ENCODE measurements at regions not wholly inside any gene's neighbourhood (a gene's known extent, or its start where the extent isn't known, plus 50 kb on each side); places are given as distances from the start of the nearest gene placed in this dataset.
A peak's percentile ranks its signal among the peaks of the same experiment; 100 is the strongest.

DNA sequence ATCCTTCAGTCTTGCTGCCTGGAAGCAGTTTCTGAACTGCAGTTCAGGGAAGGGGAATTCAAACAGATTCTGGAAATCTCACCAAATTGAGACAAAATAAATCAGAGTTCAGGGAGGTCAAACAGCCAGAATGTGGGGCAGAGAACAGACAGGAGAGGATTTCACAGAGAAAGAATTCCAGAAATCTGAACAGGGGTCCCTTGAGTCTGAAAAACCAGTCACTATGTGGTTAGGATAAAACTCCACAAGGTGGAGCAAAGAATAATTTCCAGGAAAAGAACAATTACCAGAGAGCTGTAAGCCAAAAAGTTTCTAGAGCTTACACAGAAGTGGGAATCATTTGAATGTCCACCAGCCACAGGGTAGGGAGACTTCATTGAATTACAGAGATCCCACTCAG, 84.7 kb downstream of the URB2 start:
- CTCF ChIA-PET = interaction anchor here (1.4 to 1.6 kb wide), 2 partner anchors 13 to 599 kb away, joined by 3 read pairs; no protein-coding TSS in a partner anchor
- DNase-seq (ENCODE audit: low read depth) = no peak
- POLR2A ChIA-PET = no interaction called here
- no peaks in the 10 kb centered on the region for H3K27me3 ChIP-seq (ENCODE audit: control insufficient read depth, insufficient read depth, low read length)
- TF ChIP-seq, protein P1, sequence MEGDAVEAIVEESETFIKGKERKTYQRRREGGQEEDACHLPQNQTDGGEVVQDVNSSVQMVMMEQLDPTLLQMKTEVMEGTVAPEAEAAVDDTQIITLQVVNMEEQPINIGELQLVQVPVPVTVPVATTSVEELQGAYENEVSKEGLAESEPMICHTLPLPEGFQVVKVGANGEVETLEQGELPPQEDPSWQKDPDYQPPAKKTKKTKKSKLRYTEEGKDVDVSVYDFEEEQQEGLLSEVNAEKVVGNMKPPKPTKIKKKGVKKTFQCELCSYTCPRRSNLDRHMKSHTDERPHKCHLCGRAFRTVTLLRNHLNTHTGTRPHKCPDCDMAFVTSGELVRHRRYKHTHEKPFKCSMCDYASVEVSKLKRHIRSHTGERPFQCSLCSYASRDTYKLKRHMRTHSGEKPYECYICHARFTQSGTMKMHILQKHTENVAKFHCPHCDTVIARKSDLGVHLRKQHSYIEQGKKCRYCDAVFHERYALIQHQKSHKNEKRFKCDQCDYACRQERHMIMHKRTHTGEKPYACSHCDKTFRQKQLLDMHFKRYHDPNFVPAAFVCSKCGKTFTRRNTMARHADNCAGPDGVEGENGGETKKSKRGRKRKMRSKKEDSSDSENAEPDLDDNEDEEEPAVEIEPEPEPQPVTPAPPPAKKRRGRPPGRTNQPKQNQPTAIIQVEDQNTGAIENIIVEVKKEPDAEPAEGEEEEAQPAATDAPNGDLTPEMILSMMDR (IDR thresholded peaks at IDR 0.05; ENCODE audit: insufficient read depth, low read depth, low read length) = no peak
- H3K4me3 ChIP-seq (ENCODE audit: low read depth, low read length) = no peak overlapping the region
- H3K36me3 ChIP-seq (ENCODE audit: control insufficient read depth, insufficient read depth, low read length) = no peaks in the 10 kb centered on the region

- H3K4me3 ChIP-seq (ENCODE audit: low read depth, low read length) = no peak overlapping the region
- ChIA-PET CTCF (interaction anchor here (1.1 to 2.5 kb wide), 4 partner anchors 14 to 591 kb away, joined by 3 to 7 read pairs (median 4); no protein-coding TSS in a partner anchor), POLR2A (no interaction called here)
- H3K27me3 ChIP-seq (ENCODE audit: control insufficient read depth, insufficient read depth, low read length) = no peaks in the 10 kb centered on the region
- TF ChIP-seq, protein P1 (IDR thresholded peaks at IDR 0.05; ENCODE audit: insufficient read depth, low read depth, low read length) = no peak
- DNase-seq (ENCODE audit: low read depth) = no peak
- no peaks in the 10 kb centered on the region for H3K36me3 ChIP-seq (ENCODE audit: control insufficient read depth, insufficient read depth, low read length)
Observed at GRCh38 chr1:229714306-229714705, 88.3 kb downstream of the URB2 start.

DNA sequence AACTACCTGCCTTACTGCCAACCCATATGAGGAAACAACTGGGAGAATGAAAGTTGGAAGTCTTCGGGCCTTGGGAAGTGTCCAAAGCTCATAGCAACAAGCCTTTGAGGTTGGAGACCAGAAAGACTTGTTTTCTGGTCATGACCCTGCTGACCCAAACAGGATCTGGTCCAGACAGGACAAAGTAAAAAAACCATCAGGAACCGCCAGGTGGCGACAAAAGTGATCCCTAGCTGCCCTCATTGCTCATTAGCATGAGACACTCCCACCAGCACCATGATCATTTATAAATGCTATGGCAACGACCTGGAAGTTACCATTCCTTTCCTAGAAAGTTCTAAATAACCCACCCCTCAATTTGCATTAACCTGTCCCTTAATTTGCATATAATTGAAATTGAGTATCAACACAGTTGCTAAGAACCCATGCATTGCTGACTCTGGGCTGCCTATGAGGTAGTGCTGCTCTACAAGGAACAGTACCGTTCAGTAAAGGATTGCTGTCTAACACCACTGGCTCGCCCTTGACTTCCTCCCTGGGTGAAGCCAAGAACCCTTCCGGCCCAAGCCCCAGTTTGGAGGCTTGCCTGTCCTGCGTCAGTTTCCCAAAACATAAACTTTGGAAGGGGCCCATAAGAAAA, 89.0 kb downstream of the URB2 start:
- H3K36me3 ChIP-seq (ENCODE audit: control insufficient read depth, insufficient read depth, low read length) = no peaks in the 10 kb centered on the region
- no peak for DNase-seq (ENCODE audit: low read depth)
- TF ChIP-seq, protein P1 (IDR thresholded peaks at IDR 0.05; ENCODE audit: insufficient read depth, low read depth, low read length) = peak; percentile 54
- ChIA-PET CTCF (interaction anchor here (1.1 to 2.5 kb wide), 7 partner anchors 11 to 590 kb away, joined by 3 to 7 read pairs (median 3); no protein-coding TSS in a partner anchor), POLR2A (no interaction called here)
- H3K4me3 ChIP-seq (ENCODE audit: low read depth, low read length) = no peak overlapping the region
- no peaks in the 10 kb centered on the region for H3K27me3 ChIP-seq (ENCODE audit: control insufficient read depth, insufficient read depth, low read length)

- DNase-seq (ENCODE audit: low read depth) = no peak
- ChIA-PET POLR2A (no interaction called here), CTCF (interaction anchor here (1.0 to 2.5 kb wide), 5 partner anchors 13 to 594 kb away, joined by 3 to 7 read pairs (median 5); no protein-coding TSS in a partner anchor)
- Histone ChIP-seq H3K27me3 (ENCODE audit: control insufficient read depth, insufficient read depth, low read length) (no peaks in the 10 kb centered on the region), H3K4me3 (ENCODE audit: low read depth, low read length) (no peak overlapping the region), H3K36me3 (ENCODE audit: control insufficient read depth, insufficient read depth, low read length) (no peaks in the 10 kb centered on the region)
- TF ChIP-seq, protein P1 (IDR thresholded peaks at IDR 0.05; ENCODE audit: insufficient read depth, low read depth, low read length) = no peak
Observed at GRCh38 chr1:229716069-229716468, 90.0 kb downstream of the URB2 start.

GRCh38 chr1:229716704-229717103, 90.7 kb downstream of the URB2 start:
- DNase-seq (ENCODE audit: low read depth) = no peak
- no peaks in the 10 kb centered on the region for H3K36me3 ChIP-seq (ENCODE audit: control insufficient read depth, insufficient read depth, low read length)
- ChIA-PET CTCF (interaction anchor here (0.9 to 2.5 kb wide), 6 partner anchors 13 to 593 kb away, joined by 3 to 7 read pairs (median 3); no protein-coding TSS in a partner anchor), POLR2A (interaction anchor here (0.6 kb wide), 1 partner anchor 494 kb away, joined by 3 read pairs; no protein-coding TSS in a partner anchor)
- TF ChIP-seq, protein P1 (IDR thresholded peaks at IDR 0.05; ENCODE audit: insufficient read depth, low read depth, low read length) = no peak
- no peak overlapping the region for H3K4me3 ChIP-seq (ENCODE audit: low read depth, low read length)
- H3K27me3 ChIP-seq (ENCODE audit: control insufficient read depth, insufficient read depth, low read length) = no peaks in the 10 kb centered on the region
